ENCODE measurements at regions not wholly inside any gene's neighbourhood (a gene's known extent, or its start where the extent isn't known, plus 50 kb on each side); places are given as distances from the start of the nearest gene placed in this dataset.

GRCh38 chr14:48546996-48547395, 871.6 kb upstream of the MDGA2 start:
- H3K27ac ChIP-seq (ENCODE audit: low read length): no peak overlapping the region
- no peaks in the 10 kb centered on the region for H3K36me3 ChIP-seq (ENCODE audit: insufficient read depth, low read depth, low read length)
- H3K27me3 ChIP-seq (ENCODE audit: insufficient read depth, low read length): no peaks in the 10 kb centered on the region
- H3K9me3 ChIP-seq (ENCODE audit: insufficient read depth, low read depth, low read length): no peaks in the 10 kb centered on the region
- H3K4me1 ChIP-seq (ENCODE audit: insufficient read depth, low read length): 0 out of 2 replicates have a peak, but pooled peaks cover 3% of the 10 kb centered on the region
- H3K4me3 ChIP-seq (ENCODE audit: low read length): no peak overlapping the region
- H3K9ac ChIP-seq (ENCODE audit: low read depth, low read length): no peak overlapping the region

GRCh38 chr14:48537600-48537999, 862.2 kb upstream of the MDGA2 start:
- Histone ChIP-seq H3K9ac (ENCODE audit: low read depth, low read length) (no peak overlapping the region), H3K27me3 (ENCODE audit: insufficient read depth, low read length) (no peaks in the 10 kb centered on the region), H3K36me3 (ENCODE audit: insufficient read depth, low read depth, low read length) (no peaks in the 10 kb centered on the region), H3K27ac (ENCODE audit: low read length) (no peak overlapping the region), H3K4me3 (ENCODE audit: low read length) (no peak overlapping the region), H3K9me3 (ENCODE audit: insufficient read depth, low read depth, low read length) (no peaks in the 10 kb centered on the region), H3K4me1 (ENCODE audit: insufficient read depth, low read length) (no peaks in the 10 kb centered on the region)

GRCh38 chr14:48536318-48536717, 860.9 kb upstream of the MDGA2 start:
- Histone ChIP-seq H3K27ac (ENCODE audit: low read length) (no peak overlapping the region), H3K36me3 (ENCODE audit: insufficient read depth, low read depth, low read length) (no peaks in the 10 kb centered on the region), H3K9me3 (ENCODE audit: insufficient read depth, low read depth, low read length) (no peaks in the 10 kb centered on the region), H3K4me3 (ENCODE audit: low read length) (no peak overlapping the region), H3K4me1 (ENCODE audit: insufficient read depth, low read length) (no peaks in the 10 kb centered on the region), H3K27me3 (ENCODE audit: insufficient read depth, low read length) (no peaks in the 10 kb centered on the region), H3K9ac (ENCODE audit: low read depth, low read length) (no peak overlapping the region)

DNA sequence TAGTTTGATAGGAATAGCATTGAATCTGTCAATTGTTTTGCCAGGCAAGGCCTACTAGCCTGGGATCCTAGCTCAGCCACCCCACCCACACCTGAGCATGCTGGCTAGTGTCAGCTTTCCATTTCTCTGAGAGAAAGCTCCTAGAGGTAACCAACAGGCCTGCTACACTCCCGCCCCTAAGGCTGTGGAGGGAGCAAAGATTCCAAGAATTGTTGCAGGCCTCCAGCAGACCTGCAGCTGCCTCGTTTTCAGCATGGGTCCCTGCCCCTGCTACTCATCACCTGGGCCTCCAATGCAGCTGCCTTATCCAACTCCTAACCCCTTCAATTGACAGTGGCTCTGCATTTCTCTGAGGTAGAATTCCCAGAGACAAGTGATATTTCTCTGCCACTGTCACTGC, 852.4 kb upstream of the MDGA2 start:
- Histone ChIP-seq H3K9me3 (ENCODE audit: insufficient read depth, low read depth, low read length) (no peaks in the 10 kb centered on the region), H3K9ac (ENCODE audit: low read depth, low read length) (no peak overlapping the region), H3K4me3 (ENCODE audit: low read length) (no peak overlapping the region), H3K27ac (ENCODE audit: low read length) (no peak overlapping the region), H3K4me1 (ENCODE audit: insufficient read depth, low read length) (no peaks in the 10 kb centered on the region), H3K27me3 (ENCODE audit: insufficient read depth, low read length) (no peaks in the 10 kb centered on the region), H3K36me3 (ENCODE audit: insufficient read depth, low read depth, low read length) (no peaks in the 10 kb centered on the region)

GRCh38 chr14:48526307-48526706, 850.9 kb upstream of the MDGA2 start:
- Histone ChIP-seq H3K27me3 (ENCODE audit: insufficient read depth, low read length) (no peaks in the 10 kb centered on the region), H3K9me3 (ENCODE audit: insufficient read depth, low read depth, low read length) (no peaks in the 10 kb centered on the region), H3K9ac (ENCODE audit: low read depth, low read length) (no peak overlapping the region), H3K4me3 (ENCODE audit: low read length) (no peak overlapping the region), H3K36me3 (ENCODE audit: insufficient read depth, low read depth, low read length) (no peaks in the 10 kb centered on the region), H3K4me1 (ENCODE audit: insufficient read depth, low read length) (no peaks in the 10 kb centered on the region), H3K27ac (ENCODE audit: low read length) (no peak overlapping the region)

DNA sequence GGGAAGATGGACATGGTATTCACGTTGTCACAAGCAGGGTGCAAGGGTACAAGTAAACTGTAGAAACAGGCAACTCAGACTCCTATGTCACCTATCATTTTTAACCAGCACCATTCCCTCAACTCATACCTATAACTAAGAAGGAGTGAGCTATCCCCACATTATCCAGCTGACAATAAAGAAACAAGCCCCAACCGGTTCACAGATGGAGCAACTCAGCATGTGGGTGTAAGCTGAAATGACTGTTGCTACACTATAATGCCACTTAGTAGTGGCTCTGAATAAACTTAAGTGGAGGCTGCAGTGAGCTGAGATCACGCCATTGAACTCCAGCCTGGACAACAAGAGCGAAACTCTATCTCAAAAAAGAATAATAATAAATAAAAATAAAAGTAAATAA, 829.5 kb upstream of the MDGA2 start:
- Histone ChIP-seq H3K9me3 (ENCODE audit: insufficient read depth, low read depth, low read length) (no peaks in the 10 kb centered on the region), H3K4me1 (ENCODE audit: insufficient read depth, low read length) (no peaks in the 10 kb centered on the region), H3K27me3 (ENCODE audit: insufficient read depth, low read length) (no peaks in the 10 kb centered on the region), H3K9ac (ENCODE audit: low read depth, low read length) (no peak overlapping the region), H3K27ac (ENCODE audit: low read length) (no peak overlapping the region), H3K36me3 (ENCODE audit: insufficient read depth, low read depth, low read length) (no peaks in the 10 kb centered on the region), H3K4me3 (ENCODE audit: low read length) (no peak overlapping the region)

DNA sequence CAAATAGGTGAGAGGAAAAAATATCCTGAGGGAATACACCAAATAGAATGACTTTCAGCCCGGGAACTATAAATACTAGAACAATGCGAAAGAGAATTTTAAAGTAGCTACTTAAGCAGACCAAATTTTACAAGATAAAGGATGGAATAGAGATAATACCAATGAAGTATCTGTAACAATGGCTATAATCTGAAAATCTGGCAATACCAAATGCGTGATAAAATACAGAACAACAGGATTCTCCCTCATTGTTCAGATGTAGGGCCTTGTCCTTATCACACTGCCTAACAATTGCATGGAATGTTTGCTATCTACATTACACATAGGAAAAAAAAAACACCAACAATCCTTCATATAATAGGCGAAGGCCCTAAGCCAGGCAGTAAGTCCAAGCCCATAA, 815.4 kb upstream of the MDGA2 start:
- Histone ChIP-seq H3K4me1 (ENCODE audit: insufficient read depth, low read length) (peaks cover 3% of the 10 kb centered on the region; the same call in 1 of the 2 replicates), H3K36me3 (ENCODE audit: insufficient read depth, low read depth, low read length) (no peaks in the 10 kb centered on the region), H3K27ac (ENCODE audit: low read length) (no peak overlapping the region), H3K9me3 (ENCODE audit: insufficient read depth, low read depth, low read length) (no peaks in the 10 kb centered on the region), H3K27me3 (ENCODE audit: insufficient read depth, low read length) (no peaks in the 10 kb centered on the region), H3K9ac (ENCODE audit: low read depth, low read length) (no peak overlapping the region), H3K4me3 (ENCODE audit: low read length) (no peak overlapping the region)

DNA sequence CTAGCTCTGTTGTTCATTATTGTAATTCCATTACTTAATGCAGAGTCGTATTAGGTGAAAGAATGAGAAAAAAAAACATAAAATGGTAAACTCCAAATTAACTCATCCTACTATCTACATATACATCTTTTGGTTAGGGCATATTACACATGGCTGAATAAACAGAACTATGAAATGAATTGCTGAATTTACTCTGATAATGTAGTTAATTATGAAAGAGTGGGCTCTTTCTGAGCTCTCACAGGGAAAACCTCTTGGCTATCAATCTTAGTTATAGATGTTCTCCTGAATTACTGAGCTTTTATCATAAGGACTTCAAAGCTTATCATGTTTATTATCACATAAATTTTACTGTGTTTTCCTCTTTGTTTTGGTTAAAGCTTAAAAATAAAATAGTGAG, 798.5 kb upstream of the MDGA2 start:
- no peak overlapping the region for H3K27ac ChIP-seq (ENCODE audit: low read length)
- H3K9ac ChIP-seq (ENCODE audit: low read depth, low read length): no peak overlapping the region
- H3K4me1 ChIP-seq (ENCODE audit: insufficient read depth, low read length): no peaks in the 10 kb centered on the region
- no peaks in the 10 kb centered on the region for H3K36me3 ChIP-seq (ENCODE audit: insufficient read depth, low read depth, low read length)
- H3K9me3 ChIP-seq (ENCODE audit: insufficient read depth, low read depth, low read length): peaks cover 7% of the 10 kb centered on the region
- H3K27me3 ChIP-seq (ENCODE audit: insufficient read depth, low read length): no peaks in the 10 kb centered on the region
- H3K4me3 ChIP-seq (ENCODE audit: low read length): no peak overlapping the region

DNA sequence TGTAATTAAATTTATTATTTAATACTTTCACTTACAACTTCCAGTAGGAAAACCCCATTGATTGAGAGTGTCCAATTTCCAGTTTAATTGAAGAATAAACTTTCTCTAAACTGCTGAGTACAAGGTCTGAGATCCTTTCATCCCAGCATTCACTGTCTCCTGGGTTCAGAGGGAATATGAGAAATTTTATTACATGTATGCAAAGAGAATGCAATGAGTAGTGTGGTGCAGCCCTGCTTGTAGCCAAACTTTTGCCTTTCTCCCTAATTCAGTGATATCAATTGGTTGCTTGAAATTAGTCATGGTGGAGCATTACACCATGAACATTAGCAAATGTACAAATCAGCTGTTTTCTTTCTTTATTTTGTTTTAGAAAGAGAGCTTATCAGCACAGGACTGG, 780.6 kb upstream of the MDGA2 start:
- Histone ChIP-seq H3K9me3 (ENCODE audit: insufficient read depth, low read depth, low read length) (no peaks in the 10 kb centered on the region), H3K27ac (ENCODE audit: low read length) (no peak overlapping the region), H3K4me3 (ENCODE audit: low read length) (no peak overlapping the region), H3K9ac (ENCODE audit: low read depth, low read length) (no peak overlapping the region), H3K27me3 (ENCODE audit: insufficient read depth, low read length) (no peaks in the 10 kb centered on the region), H3K4me1 (ENCODE audit: insufficient read depth, low read length) (no peaks in the 10 kb centered on the region), H3K36me3 (ENCODE audit: insufficient read depth, low read depth, low read length) (no peaks in the 10 kb centered on the region)

- H3K27me3 ChIP-seq (ENCODE audit: insufficient read depth, low read length): no peaks in the 10 kb centered on the region
- no peak overlapping the region for H3K27ac ChIP-seq (ENCODE audit: low read length)
- no peaks in the 10 kb centered on the region for H3K36me3 ChIP-seq (ENCODE audit: insufficient read depth, low read depth, low read length)
- H3K4me3 ChIP-seq (ENCODE audit: low read length): no peak overlapping the region
- H3K9ac ChIP-seq (ENCODE audit: low read depth, low read length): no peak overlapping the region
- H3K4me1 ChIP-seq (ENCODE audit: insufficient read depth, low read length): no peaks in the 10 kb centered on the region
- H3K9me3 ChIP-seq (ENCODE audit: insufficient read depth, low read depth, low read length): no peaks in the 10 kb centered on the region
These were observed 779.5 kb upstream of the MDGA2 start for GRCh38 chr14:48454887-48455286.

DNA sequence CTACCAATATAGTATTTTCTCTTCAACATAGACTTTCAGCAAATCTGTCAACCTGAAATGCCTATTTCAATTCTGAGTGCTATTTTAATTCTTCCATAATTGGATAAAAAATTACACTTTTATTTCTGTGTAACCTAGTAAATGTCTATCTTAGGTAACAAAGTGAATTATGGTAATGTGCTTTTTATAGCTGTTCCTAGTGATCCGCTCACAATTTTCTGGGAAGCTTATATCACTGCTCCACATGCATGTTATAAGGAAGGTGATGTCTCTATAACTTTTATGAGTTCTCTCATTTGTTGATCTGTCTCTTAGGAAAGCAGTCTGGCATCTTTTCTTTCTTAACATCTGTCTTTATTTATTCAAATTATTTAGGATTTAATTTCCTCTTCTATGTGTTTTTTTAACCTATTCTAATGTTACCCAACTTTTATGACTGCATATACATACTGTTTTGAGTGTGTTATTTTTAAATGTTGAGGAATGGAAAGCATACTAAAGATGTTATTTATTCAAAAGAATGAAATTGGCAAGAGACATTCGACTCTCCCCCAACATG, 777.1 kb upstream of the MDGA2 start:
- H3K9ac ChIP-seq (ENCODE audit: low read depth, low read length): no peak overlapping the region
- no peaks in the 10 kb centered on the region for H3K27me3 ChIP-seq (ENCODE audit: insufficient read depth, low read length)
- H3K4me1 ChIP-seq (ENCODE audit: insufficient read depth, low read length): no peaks in the 10 kb centered on the region
- H3K9me3 ChIP-seq (ENCODE audit: insufficient read depth, low read depth, low read length): no peaks in the 10 kb centered on the region
- H3K36me3 ChIP-seq (ENCODE audit: insufficient read depth, low read depth, low read length): no peaks in the 10 kb centered on the region
- H3K4me3 ChIP-seq (ENCODE audit: low read length): no peak overlapping the region
- H3K27ac ChIP-seq (ENCODE audit: low read length): no peak overlapping the region

DNA sequence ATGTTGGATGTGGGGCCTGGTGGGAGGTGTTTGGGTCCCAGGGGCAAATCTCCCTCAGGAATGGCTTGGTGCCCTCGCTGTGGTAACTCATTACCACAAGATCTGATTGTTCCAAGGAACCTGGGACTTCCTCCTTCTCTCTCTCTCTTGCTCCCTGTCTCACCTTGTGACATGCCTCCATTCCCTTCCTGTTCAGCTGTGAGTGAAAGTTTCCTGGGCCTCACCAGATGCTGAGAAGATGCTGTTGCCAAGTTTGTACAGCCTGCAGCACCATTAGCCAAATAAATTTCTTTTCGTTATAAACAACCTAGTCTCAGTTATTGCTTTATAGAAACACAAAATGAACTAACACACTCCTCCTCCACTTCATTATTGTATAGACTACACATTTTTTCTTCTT, 759.8 kb upstream of the MDGA2 start:
- H3K4me3 ChIP-seq (ENCODE audit: low read length): no peak overlapping the region
- H3K4me1 ChIP-seq (ENCODE audit: insufficient read depth, low read length): no peaks in the 10 kb centered on the region
- H3K36me3 ChIP-seq (ENCODE audit: insufficient read depth, low read depth, low read length): no peaks in the 10 kb centered on the region
- no peaks in the 10 kb centered on the region for H3K9me3 ChIP-seq (ENCODE audit: insufficient read depth, low read depth, low read length)
- no peaks in the 10 kb centered on the region for H3K27me3 ChIP-seq (ENCODE audit: insufficient read depth, low read length)
- H3K27ac ChIP-seq (ENCODE audit: low read length): no peak overlapping the region
- no peak overlapping the region for H3K9ac ChIP-seq (ENCODE audit: low read depth, low read length)

DNA sequence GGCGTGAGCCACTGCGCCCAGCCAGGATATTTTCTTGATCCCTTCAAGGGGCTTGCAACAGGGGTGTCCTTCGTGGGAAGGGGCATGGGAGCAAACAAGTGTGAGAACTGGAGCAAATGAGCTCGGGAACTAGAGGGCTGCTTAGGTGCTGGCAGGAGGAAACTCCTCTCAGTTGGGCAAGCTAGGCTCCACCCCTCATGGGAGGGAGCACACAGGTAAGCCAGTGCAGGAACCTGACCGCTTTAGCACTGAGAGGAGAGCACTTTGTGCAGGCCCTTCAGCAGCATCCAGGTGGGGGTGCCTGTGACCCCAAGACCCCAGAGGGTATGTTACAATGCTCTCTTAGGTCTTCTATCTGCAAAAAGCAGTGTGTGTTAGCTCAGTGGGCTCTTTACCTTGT, 755.4 kb upstream of the MDGA2 start:
- H3K27ac ChIP-seq (ENCODE audit: low read length): no peak overlapping the region

More for the DNA sequence above, 755.4 kb upstream of the MDGA2 start:
- Histone ChIP-seq H3K4me1 (ENCODE audit: insufficient read depth, low read length) (no peaks in the 10 kb centered on the region), H3K36me3 (ENCODE audit: insufficient read depth, low read depth, low read length) (no peaks in the 10 kb centered on the region), H3K9ac (ENCODE audit: low read depth, low read length) (no peak overlapping the region), H3K4me3 (ENCODE audit: low read length) (no peak overlapping the region), H3K27me3 (ENCODE audit: insufficient read depth, low read length) (no peaks in the 10 kb centered on the region), H3K9me3 (ENCODE audit: insufficient read depth, low read depth, low read length) (no peaks in the 10 kb centered on the region)
